GM23338 (cell line): ENCODE measurements at regions not wholly inside any gene's neighbourhood (a gene's known extent, or its start where the extent isn't known, plus 50 kb on each side); places are given as distances from the start of the nearest gene placed in this dataset.

ENCODE experiments used
- ATAC-seq: fragments of 200-7000 bp; cut with Tn5 transposase; 3 replicates; pipeline ENCODE4 v1.9.1; 2020
- DNase-seq: peaks from one replicate; pipeline ENCODE4 v3.0.0-alpha.2; 2015; ENCODE audit warnings: low spot score
- H2AFZ ChIP-seq: fragments of 200-600 bp; sonication (generic); 2 replicates; pipeline ENCODE4 v1.8.0; 2016; ENCODE audit warnings: antibody characterized with exemption, mild to moderate bottlenecking, moderate library complexity
- H3F3A ChIP-seq: fragments of 200-600 bp; sonication (generic); replicated peaks from 2 replicates; pipeline ENCODE4 v1.8.0; 2017; ENCODE audit warnings: antibody characterized with exemption, mixed run types, low read depth
- H3K27ac ChIP-seq: fragments of 200-600 bp; sonication (generic); 2 replicates; pipeline ENCODE4 v1.6.1; 2016; ENCODE audit warnings: low read depth
- H3K27me3 ChIP-seq: fragments of 200-600 bp; sonication (generic); 2 replicates; pipeline ENCODE4 v1.8.0; 2016; ENCODE audit warnings: mild to moderate bottlenecking, mixed run types, moderate library complexity; ENCODE audit not compliant: insufficient read depth
- H3K36me3 ChIP-seq: fragments of 200-600 bp; sonication (generic); 2 replicates; pipeline ENCODE4 v1.8.0; 2016; ENCODE audit warnings: mild to moderate bottlenecking; ENCODE audit not compliant: insufficient read depth
- H3K4me1 ChIP-seq: fragments of 200-600 bp; sonication (generic); 2 replicates; pipeline ENCODE4 v1.8.0; 2016; ENCODE audit warnings: mild to moderate bottlenecking, moderate library complexity; ENCODE audit not compliant: insufficient read depth
- H3K4me2 ChIP-seq: fragments of 200-600 bp; sonication (generic); 2 replicates; pipeline ENCODE4 v1.7.1; 2017; ENCODE audit warnings: mixed run types
- H3K4me3 ChIP-seq: fragments of 200-600 bp; sonication (generic); 2 replicates; pipeline ENCODE4 v1.6.1; 2016; ENCODE audit warnings: mixed run types
- H3K79me2 ChIP-seq: fragments of 200-600 bp; sonication (generic); replicated peaks from 2 replicates; pipeline ENCODE4 v1.8.0; 2017; ENCODE audit warnings: mild to moderate bottlenecking; ENCODE audit not compliant: insufficient read depth
- H3K9me2 ChIP-seq: fragments of 200-600 bp; sonication (generic); 2 replicates; pipeline ENCODE4 v1.8.0; 2017; ENCODE audit not compliant: insufficient read depth
- H4K20me1 ChIP-seq: fragments of 200-600 bp; sonication (generic); replicated peaks from 2 replicates; pipeline ENCODE4 v1.8.0; 2017; ENCODE audit warnings: mild to moderate bottlenecking; ENCODE audit not compliant: insufficient read depth
- H3K27ac Mint-ChIP-seq: 2 replicates; pipeline ENCODE4 v1.8.0; 2020; ENCODE audit warnings: inconsistent platforms, mild to moderate bottlenecking, moderate library complexity, mixed read lengths
- H3K27me3 Mint-ChIP-seq: 3 replicates; pipeline ENCODE4 v1.8.0; 2022; ENCODE audit warnings: low read depth, mild to moderate bottlenecking, moderate library complexity, mixed read lengths, inconsistent platforms; ENCODE audit not compliant: insufficient read depth, poor library complexity
- H3K36me3 Mint-ChIP-seq: 3 replicates; pipeline ENCODE4 v1.8.0; 2021; ENCODE audit warnings: low read depth, mild to moderate bottlenecking, inconsistent platforms, moderate library complexity, mixed read lengths
- H3K4me1 Mint-ChIP-seq: 3 replicates; pipeline ENCODE4 v1.8.0; 2020; ENCODE audit warnings: mild to moderate bottlenecking, inconsistent platforms, mixed read lengths
- H3K4me3 Mint-ChIP-seq: 3 replicates; pipeline ENCODE4 v1.8.0; 2021; ENCODE audit warnings: moderate library complexity, mild to moderate bottlenecking, inconsistent platforms, mixed read lengths
- H3K9me3 Mint-ChIP-seq: 3 replicates; pipeline ENCODE4 v1.8.0; 2020; ENCODE audit warnings: moderate library complexity, mild to moderate bottlenecking, inconsistent platforms, mixed read lengths
- CREB1 ChIP-seq: fragments of 250-450 bp; sonication (Bioruptor Pico); IDR thresholded peaks from 2 replicates; pipeline ENCODE4 v1.5.0; 2020; ENCODE audit warnings: low read depth, mild to moderate bottlenecking, moderate library complexity
- EZH2 ChIP-seq: fragments of 200-600 bp; sonication (generic); IDR thresholded peaks from one replicate; pipeline ENCODE4 v1.8.0; 2017; ENCODE audit warnings: antibody characterized with exemption, mild to moderate bottlenecking, low read depth; ENCODE audit not compliant: unreplicated experiment
- JUNB ChIP-seq: IDR thresholded peaks from one replicate; pipeline ENCODE4 v1.6.1; 2016; ENCODE audit warnings: antibody characterized with exemption; ENCODE audit not compliant: unreplicated experiment
- NANOG ChIP-seq: IDR thresholded peaks from 2 replicates; pipeline ENCODE4 v1.6.1; 2016; ENCODE audit warnings: antibody characterized with exemption, borderline replicate concordance
- ZNF114 ChIP-seq: fragments of 250-450 bp; sonication (Bioruptor Pico); IDR thresholded peaks from 2 replicates; pipeline ENCODE4 v1.5.0; 2020; ENCODE audit warnings: mild to moderate bottlenecking, moderate library complexity
- ZNF331 ChIP-seq: fragments of 250-450 bp; sonication (Bioruptor Pico); IDR thresholded peaks from 2 replicates; pipeline ENCODE4 v1.5.0; 2020; ENCODE audit warnings: low read depth, mild to moderate bottlenecking, moderate library complexity
- TF ChIP-seq, protein P1 (sequence below), 2 experiments: fragments of 200-600 bp in 1 of 2; sonication (generic) in 1 of 2; conservative IDR thresholded peaks; 2 replicates each; pipeline versions ENCODE4 v1.5.1 to v1.6.1; 2016 to 2017; ENCODE audit warnings: antibody characterized with exemption in 2 of 2, low read depth in 2 of 2, mild to moderate bottlenecking in 2 of 2, moderate library complexity in 1 of 2
- TF ChIP-seq, protein P2 (sequence below): IDR thresholded peaks from 2 replicates; pipeline ENCODE4 v1.6.1; 2016; ENCODE audit warnings: antibody characterized with exemption
- TF ChIP-seq, protein P3 (sequence below): fragments of 250-450 bp; sonication (Bioruptor Pico); IDR thresholded peaks from 2 replicates; pipeline ENCODE4 v1.5.0; 2020; ENCODE audit warnings: mild to moderate bottlenecking, moderate library complexity

DNA sequence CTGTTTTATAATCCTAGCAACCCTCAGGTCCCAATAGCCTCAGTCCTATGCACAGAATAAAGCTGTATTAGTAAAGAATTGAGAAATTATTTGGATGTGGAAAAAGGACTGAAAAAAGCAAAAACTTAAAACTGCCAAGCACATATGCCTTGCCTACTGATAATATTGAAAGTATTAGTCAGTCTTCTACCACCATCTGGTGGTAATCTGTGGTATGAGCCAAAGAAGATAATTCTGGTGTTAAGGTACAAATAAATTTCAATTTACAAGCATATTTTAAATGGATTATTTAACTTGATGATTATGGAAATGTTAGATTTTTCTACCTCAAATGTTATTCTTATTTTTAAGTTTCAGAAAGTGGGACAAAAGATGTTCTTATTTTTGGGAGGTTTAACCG, 460.3 kb upstream of the KLHL1 start:
- TF ChIP-seq ZNF114 (CRISPR knock-in tag), result no peak
- TF ChIP-seq, protein P1, sequence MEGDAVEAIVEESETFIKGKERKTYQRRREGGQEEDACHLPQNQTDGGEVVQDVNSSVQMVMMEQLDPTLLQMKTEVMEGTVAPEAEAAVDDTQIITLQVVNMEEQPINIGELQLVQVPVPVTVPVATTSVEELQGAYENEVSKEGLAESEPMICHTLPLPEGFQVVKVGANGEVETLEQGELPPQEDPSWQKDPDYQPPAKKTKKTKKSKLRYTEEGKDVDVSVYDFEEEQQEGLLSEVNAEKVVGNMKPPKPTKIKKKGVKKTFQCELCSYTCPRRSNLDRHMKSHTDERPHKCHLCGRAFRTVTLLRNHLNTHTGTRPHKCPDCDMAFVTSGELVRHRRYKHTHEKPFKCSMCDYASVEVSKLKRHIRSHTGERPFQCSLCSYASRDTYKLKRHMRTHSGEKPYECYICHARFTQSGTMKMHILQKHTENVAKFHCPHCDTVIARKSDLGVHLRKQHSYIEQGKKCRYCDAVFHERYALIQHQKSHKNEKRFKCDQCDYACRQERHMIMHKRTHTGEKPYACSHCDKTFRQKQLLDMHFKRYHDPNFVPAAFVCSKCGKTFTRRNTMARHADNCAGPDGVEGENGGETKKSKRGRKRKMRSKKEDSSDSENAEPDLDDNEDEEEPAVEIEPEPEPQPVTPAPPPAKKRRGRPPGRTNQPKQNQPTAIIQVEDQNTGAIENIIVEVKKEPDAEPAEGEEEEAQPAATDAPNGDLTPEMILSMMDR (conservative IDR thresholded peaks at IDR 0.05; ENCODE audit: low read depth in 2 of 2), result peak; percentile 72 to 93
- no peaks in the 10 kb centered on the region for H3K27me3 Mint-ChIP-seq
- no peaks in the 10 kb centered on the region; the same call in 1 of the 2 replicates for H3K36me3 ChIP-seq
- no peak overlapping the region for H3K4me3 ChIP-seq
- H3K9me3 Mint-ChIP-seq, result peaks cover 4% of the 10 kb centered on the region; the same call in 2 of the 3 replicates
- no peaks in the 10 kb centered on the region for H4K20me1 ChIP-seq
- no peaks in the 10 kb centered on the region for H3K79me2 ChIP-seq
- peak; percentile 63 for DNase-seq
- no peak overlapping the region for H2AFZ ChIP-seq
- no peaks in the 10 kb centered on the region for H3K9me2 ChIP-seq
- no peak for ATAC-seq
- peaks cover 2% of the 10 kb centered on the region; the same call in 2 of the 3 replicates for H3K36me3 Mint-ChIP-seq
- no peaks in the 10 kb centered on the region for H3F3A ChIP-seq
- no peaks in the 10 kb centered on the region for H3K27me3 ChIP-seq
- H3K4me3 Mint-ChIP-seq, result no peak overlapping the region
- no peak overlapping the region for H3K27ac Mint-ChIP-seq
- no peak overlapping the region for H3K4me2 ChIP-seq
- no peaks in the 10 kb centered on the region for H3K4me1 ChIP-seq
- H3K27ac ChIP-seq, result no peak overlapping the region
- no peaks in the 10 kb centered on the region for H3K4me1 Mint-ChIP-seq

DNA sequence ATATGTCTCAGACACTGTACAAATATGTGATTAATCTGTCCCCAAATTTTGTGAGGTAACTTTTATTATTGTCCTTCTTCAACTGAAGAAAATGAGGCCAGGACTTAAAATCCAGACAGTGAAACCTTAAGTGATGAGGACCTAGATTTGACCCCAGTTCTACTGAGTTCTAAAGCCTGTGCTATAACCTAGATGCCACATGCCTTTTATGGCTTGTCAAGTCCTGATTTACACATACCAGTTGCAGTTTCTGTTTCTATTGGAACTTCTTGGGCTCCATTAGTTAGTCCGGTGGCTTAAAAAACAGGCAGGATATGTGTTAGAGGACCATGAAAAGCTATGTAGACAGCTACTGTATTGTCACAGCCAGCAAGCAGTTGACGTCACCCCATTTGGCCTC, 436.5 kb upstream of the KLHL1 start:
- H3K27me3 ChIP-seq, result no peaks in the 10 kb centered on the region
- no peaks in the 10 kb centered on the region for H3K27me3 Mint-ChIP-seq
- H3K4me1 ChIP-seq, result no peaks in the 10 kb centered on the region
- H3K9me3 Mint-ChIP-seq, result no peaks in the 10 kb centered on the region
- ATAC-seq (no peak), DNase-seq (no peak)
- no peak overlapping the region for H3K27ac Mint-ChIP-seq
- no peak overlapping the region for H3K4me3 ChIP-seq
- no peak overlapping the region for H3K4me2 ChIP-seq
- H4K20me1 ChIP-seq, result no peaks in the 10 kb centered on the region
- H3K36me3 Mint-ChIP-seq, result no peaks in the 10 kb centered on the region
- no peaks in the 10 kb centered on the region for H3K79me2 ChIP-seq
- no peak overlapping the region for H3K4me3 Mint-ChIP-seq
- H3K4me1 Mint-ChIP-seq, result no peaks in the 10 kb centered on the region
- no peak overlapping the region for H2AFZ ChIP-seq
- H3K9me2 ChIP-seq, result no peaks in the 10 kb centered on the region; the same call in 1 of the 2 replicates
- no peaks in the 10 kb centered on the region for H3F3A ChIP-seq
- H3K36me3 ChIP-seq, result no peaks in the 10 kb centered on the region
- H3K27ac ChIP-seq, result no peak overlapping the region
- TF ChIP-seq, protein P2, sequence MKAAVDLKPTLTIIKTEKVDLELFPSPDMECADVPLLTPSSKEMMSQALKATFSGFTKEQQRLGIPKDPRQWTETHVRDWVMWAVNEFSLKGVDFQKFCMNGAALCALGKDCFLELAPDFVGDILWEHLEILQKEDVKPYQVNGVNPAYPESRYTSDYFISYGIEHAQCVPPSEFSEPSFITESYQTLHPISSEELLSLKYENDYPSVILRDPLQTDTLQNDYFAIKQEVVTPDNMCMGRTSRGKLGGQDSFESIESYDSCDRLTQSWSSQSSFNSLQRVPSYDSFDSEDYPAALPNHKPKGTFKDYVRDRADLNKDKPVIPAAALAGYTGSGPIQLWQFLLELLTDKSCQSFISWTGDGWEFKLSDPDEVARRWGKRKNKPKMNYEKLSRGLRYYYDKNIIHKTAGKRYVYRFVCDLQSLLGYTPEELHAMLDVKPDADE, result no peak
- TF ChIP-seq NANOG (no peak), ZNF331 (CRISPR knock-in tag) (no peak), JUNB (no peak), EZH2 (no peak), CREB1 (CRISPR knock-in tag) (no peak)
- TF ChIP-seq, protein P3, sequence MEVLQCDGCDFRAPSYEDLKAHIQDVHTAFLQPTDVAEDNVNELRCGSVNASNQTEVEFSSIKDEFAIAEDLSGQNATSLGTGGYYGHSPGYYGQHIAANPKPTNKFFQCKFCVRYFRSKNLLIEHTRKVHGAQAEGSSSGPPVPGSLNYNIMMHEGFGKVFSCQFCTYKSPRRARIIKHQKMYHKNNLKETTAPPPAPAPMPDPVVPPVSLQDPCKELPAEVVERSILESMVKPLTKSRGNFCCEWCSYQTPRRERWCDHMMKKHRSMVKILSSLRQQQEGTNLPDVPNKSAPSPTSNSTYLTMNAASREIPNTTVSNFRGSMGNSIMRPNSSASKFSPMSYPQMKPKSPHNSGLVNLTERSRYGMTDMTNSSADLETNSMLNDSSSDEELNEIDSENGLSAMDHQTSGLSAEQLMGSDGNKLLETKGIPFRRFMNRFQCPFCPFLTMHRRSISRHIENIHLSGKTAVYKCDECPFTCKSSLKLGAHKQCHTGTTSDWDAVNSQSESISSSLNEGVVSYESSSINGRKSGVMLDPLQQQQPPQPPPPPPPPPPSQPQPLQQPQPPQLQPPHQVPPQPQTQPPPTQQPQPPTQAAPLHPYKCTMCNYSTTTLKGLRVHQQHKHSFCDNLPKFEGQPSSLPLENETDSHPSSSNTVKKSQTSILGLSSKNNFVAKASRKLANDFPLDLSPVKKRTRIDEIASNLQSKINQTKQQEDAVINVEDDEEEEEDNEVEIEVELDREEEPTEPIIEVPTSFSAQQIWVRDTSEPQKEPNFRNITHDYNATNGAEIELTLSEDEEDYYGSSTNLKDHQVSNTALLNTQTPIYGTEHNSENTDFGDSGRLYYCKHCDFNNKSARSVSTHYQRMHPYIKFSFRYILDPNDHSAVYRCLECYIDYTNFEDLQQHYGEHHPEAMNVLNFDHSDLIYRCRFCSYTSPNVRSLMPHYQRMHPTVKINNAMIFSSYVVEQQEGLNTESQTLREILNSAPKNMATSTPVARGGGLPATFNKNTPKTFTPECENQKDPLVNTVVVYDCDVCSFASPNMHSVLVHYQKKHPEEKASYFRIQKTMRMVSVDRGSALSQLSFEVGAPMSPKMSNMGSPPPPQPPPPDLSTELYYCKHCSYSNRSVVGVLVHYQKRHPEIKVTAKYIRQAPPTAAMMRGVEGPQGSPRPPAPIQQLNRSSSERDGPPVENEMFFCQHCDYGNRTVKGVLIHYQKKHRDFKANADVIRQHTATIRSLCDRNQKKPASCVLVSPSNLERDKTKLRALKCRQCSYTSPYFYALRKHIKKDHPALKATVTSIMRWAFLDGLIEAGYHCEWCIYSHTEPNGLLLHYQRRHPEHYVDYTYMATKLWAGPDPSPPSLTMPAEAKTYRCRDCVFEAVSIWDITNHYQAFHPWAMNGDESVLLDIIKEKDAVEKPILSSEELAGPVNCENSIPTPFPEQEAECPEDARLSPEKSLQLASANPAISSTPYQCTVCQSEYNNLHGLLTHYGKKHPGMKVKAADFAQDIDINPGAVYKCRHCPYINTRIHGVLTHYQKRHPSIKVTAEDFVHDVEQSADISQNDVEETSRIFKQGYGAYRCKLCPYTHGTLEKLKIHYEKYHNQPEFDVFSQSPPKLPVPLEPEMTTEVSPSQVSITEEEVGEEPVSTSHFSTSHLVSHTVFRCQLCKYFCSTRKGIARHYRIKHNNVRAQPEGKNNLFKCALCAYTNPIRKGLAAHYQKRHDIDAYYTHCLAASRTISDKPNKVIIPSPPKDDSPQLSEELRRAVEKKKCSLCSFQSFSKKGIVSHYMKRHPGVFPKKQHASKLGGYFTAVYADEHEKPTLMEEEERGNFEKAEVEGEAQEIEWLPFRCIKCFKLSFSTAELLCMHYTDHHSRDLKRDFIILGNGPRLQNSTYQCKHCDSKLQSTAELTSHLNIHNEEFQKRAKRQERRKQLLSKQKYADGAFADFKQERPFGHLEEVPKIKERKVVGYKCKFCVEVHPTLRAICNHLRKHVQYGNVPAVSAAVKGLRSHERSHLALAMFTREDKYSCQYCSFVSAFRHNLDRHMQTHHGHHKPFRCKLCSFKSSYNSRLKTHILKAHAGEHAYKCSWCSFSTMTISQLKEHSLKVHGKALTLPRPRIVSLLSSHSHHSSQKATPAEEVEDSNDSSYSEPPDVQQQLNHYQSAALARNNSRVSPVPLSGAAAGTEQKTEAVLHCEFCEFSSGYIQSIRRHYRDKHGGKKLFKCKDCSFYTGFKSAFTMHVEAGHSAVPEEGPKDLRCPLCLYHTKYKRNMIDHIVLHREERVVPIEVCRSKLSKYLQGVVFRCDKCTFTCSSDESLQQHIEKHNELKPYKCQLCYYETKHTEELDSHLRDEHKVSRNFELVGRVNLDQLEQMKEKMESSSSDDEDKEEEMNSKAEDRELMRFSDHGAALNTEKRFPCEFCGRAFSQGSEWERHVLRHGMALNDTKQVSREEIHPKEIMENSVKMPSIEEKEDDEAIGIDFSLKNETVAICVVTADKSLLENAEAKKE (CRISPR knock-in tag), result no peak
- TF ChIP-seq, protein P1 (conservative IDR thresholded peaks at IDR 0.05; ENCODE audit: low read depth in 2 of 2), result no peak
